Keratinocyte (primary cell): ENCODE measurements at regions not wholly inside any gene's neighbourhood (a gene's known extent, or its start where the extent isn't known, plus 50 kb on each side); places are given as distances from the start of the nearest gene placed in this dataset.

ENCODE experiments used
- DNase-seq: peaks from one replicate; pipeline ENCODE4 v3.0.0-alpha.2; 2011; ENCODE audit warnings: low read depth, missing footprints, low spot score
- FAIRE-seq: peaks from 2 replicates; lab custom pipeline; 2011; peaks lifted over from hg19 to GRCh38; lab: Jason Lieb, UNC
- H2AFZ ChIP-seq: 2 replicates; pipeline ENCODE4 v1.6.0; 2012; ENCODE audit warnings: low read length, control low read depth, inconsistent platforms; ENCODE audit not compliant: control insufficient read depth
- H3K27ac ChIP-seq: 2 replicates; pipeline ENCODE4 v1.5.1; 2011; ENCODE audit warnings: low read length; ENCODE audit not compliant: control insufficient read depth, insufficient read depth
- H3K27me3 ChIP-seq: 3 replicates; pipeline ENCODE4 v1.6.0; 2011; ENCODE audit warnings: low read length; ENCODE audit not compliant: control insufficient read depth, insufficient read depth; ENCODE audit errors: extremely low read depth
- H3K36me3 ChIP-seq, 2 experiments: 2 replicates in 1 of 2; 3 replicates in 1 of 2; pipeline ENCODE4 v1.5.1; 2011; ENCODE audit warnings: low read length in 2 of 2, mild to moderate bottlenecking in 1 of 2; ENCODE audit not compliant: control insufficient read depth in 2 of 2, insufficient read depth in 2 of 2; ENCODE audit errors: extremely low read depth in 1 of 2
- H3K4me1 ChIP-seq: 3 replicates; pipeline ENCODE4 v1.5.1; 2011; ENCODE audit warnings: low read length; ENCODE audit not compliant: control insufficient read depth, insufficient read depth; ENCODE audit errors: extremely low read depth
- H3K4me2 ChIP-seq: 3 replicates; pipeline ENCODE4 v1.6.0; 2011; ENCODE audit warnings: low read depth, low read length; ENCODE audit not compliant: control insufficient read depth, insufficient read depth; ENCODE audit errors: extremely low read depth
- H3K4me3 ChIP-seq, 3 experiments: fragments of 200-600 bp in 1 of 3; sonication (generic) in 1 of 3; 2 replicates in 2 of 3; 3 replicates in 1 of 3; pipeline ENCODE4 v1.5.1; 2011 to 2016; ENCODE audit warnings: low read length in 3 of 3, mild to moderate bottlenecking in 3 of 3, control low read depth in 2 of 3, inconsistent platforms in 1 of 3, low read depth in 1 of 3, mixed read lengths in 1 of 3, mixed run types in 1 of 3, moderate library complexity in 1 of 3; ENCODE audit not compliant: control insufficient read depth in 2 of 3, insufficient read depth in 2 of 3; ENCODE audit errors: extremely low read depth in 1 of 3
- H3K79me2 ChIP-seq: 2 replicates; pipeline ENCODE4 v1.6.0; 2012; ENCODE audit warnings: low read length; ENCODE audit not compliant: control insufficient read depth, insufficient read depth
- H3K9ac ChIP-seq: 3 replicates; pipeline ENCODE4 v1.6.0; 2011; ENCODE audit warnings: low read length; ENCODE audit not compliant: control insufficient read depth, insufficient read depth; ENCODE audit errors: extremely low read depth
- H3K9me1 ChIP-seq: 3 replicates; pipeline ENCODE4 v1.6.0; 2011; ENCODE audit warnings: low read length; ENCODE audit not compliant: control insufficient read depth, insufficient read depth; ENCODE audit errors: extremely low read depth
- H3K9me3 ChIP-seq: 2 replicates; pipeline ENCODE4 v1.5.1; 2012; ENCODE audit warnings: low read depth, low read length; ENCODE audit not compliant: control insufficient read depth
- H4K20me1 ChIP-seq: 3 replicates; pipeline ENCODE4 v1.6.0; 2011; ENCODE audit warnings: low read length; ENCODE audit not compliant: control insufficient read depth, insufficient read depth; ENCODE audit errors: extremely low read depth
- EZH2 ChIP-seq: IDR thresholded peaks from one replicate; pipeline ENCODE4 v1.6.1; 2012; ENCODE audit warnings: inconsistent platforms, mild to moderate bottlenecking, low read length, moderate library complexity
- dilution Hi-C: fragments of 300-500 bp; cut with MboI; formaldehyde crosslinking; loops from one replicate; pipeline ENCODE4 v1.7.0; 2020; ENCODE audit warnings: low sequenced_read_pairs; ENCODE audit not compliant: extremely low pct_ligation_motif_present
- TF ChIP-seq, protein P1 (sequence below), 3 experiments: IDR thresholded peaks in 1 of 3; conservative IDR thresholded peaks in 1 of 3; optimal IDR thresholded peaks in 1 of 3; 2 replicates in 2 of 3; 3 replicates in 1 of 3; pipeline versions ENCODE3 to v1.5.1; 2011; ENCODE audit warnings: low read length in 3 of 3, mild to moderate bottlenecking in 3 of 3, moderate library complexity in 2 of 3, control low read depth in 1 of 3, inconsistent platforms in 1 of 3; ENCODE audit not compliant: insufficient read depth in 2 of 3; ENCODE audit errors: extremely low read depth in 1 of 3

- dilution Hi-C loops, result no loop called here
- Histone ChIP-seq H3K27ac (no peak overlapping the region), H3K4me3 (no peak overlapping the region), H3K4me2 (no peak overlapping the region), H4K20me1 (no peaks in the 10 kb centered on the region), H3K9me3 (no peaks in the 10 kb centered on the region), H3K36me3 (no peaks in the 10 kb centered on the region), H3K27me3 (peaks cover 14% of the 10 kb centered on the region), H2AFZ (no peak overlapping the region), H3K9ac (no peak overlapping the region), H3K9me1 (no peaks in the 10 kb centered on the region), H3K4me1 (no peaks in the 10 kb centered on the region), H3K79me2 (no peaks in the 10 kb centered on the region)
- DNase-seq, result no peak
- no peak for TF ChIP-seq EZH2
- TF ChIP-seq, protein P1, sequence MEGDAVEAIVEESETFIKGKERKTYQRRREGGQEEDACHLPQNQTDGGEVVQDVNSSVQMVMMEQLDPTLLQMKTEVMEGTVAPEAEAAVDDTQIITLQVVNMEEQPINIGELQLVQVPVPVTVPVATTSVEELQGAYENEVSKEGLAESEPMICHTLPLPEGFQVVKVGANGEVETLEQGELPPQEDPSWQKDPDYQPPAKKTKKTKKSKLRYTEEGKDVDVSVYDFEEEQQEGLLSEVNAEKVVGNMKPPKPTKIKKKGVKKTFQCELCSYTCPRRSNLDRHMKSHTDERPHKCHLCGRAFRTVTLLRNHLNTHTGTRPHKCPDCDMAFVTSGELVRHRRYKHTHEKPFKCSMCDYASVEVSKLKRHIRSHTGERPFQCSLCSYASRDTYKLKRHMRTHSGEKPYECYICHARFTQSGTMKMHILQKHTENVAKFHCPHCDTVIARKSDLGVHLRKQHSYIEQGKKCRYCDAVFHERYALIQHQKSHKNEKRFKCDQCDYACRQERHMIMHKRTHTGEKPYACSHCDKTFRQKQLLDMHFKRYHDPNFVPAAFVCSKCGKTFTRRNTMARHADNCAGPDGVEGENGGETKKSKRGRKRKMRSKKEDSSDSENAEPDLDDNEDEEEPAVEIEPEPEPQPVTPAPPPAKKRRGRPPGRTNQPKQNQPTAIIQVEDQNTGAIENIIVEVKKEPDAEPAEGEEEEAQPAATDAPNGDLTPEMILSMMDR (optimal IDR thresholded peaks at IDR 0.05 in 1 of 3, IDR thresholded peaks at IDR 0.05 in 1 of 3, conservative IDR thresholded peaks at IDR 0.05 in 1 of 3; ENCODE audit: extremely low read depth in 1 of 3, insufficient read depth in 2 of 3, low read length in 3 of 3), result no peak
- no peak for FAIRE-seq
Measured at GRCh38 chr13:78779608-78780007, 120.7 kb upstream of the OBI1 start.

DNA sequence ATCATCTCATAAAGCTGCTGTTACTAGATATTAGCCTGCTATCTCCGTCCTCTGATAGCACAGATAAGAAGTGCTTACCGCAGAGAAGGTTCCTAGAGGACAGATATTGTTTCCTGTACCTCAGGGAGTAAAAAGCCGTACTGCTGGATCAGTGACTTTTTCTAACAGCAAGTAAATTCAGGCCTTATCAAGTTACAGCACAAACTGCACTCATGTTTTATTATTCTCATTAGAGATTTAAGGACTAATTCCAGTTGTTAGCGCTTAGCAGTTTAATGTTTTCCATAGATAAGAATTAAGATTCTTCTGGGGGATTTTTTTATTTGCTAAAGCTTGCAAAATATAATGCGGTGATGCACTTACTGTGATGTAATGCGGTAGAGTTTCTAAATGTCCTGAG lies 119.0 kb upstream of the OBI1 start:
- H3K27me3 ChIP-seq, result peaks cover 14% of the 10 kb centered on the region
- H2AFZ ChIP-seq, result no peak overlapping the region
- DNase-seq, result no peak
- no peak for FAIRE-seq
- dilution Hi-C loops, result no loop called here
- no peak overlapping the region for H3K4me2 ChIP-seq
- H3K36me3 ChIP-seq, result no peaks in the 10 kb centered on the region
- TF ChIP-seq EZH2, result no peak
- TF ChIP-seq, protein P1 (optimal IDR thresholded peaks at IDR 0.05 in 1 of 3, IDR thresholded peaks at IDR 0.05 in 1 of 3, conservative IDR thresholded peaks at IDR 0.05 in 1 of 3; ENCODE audit: extremely low read depth in 1 of 3, insufficient read depth in 2 of 3, low read length in 3 of 3), result no peak
- H3K9me3 ChIP-seq, result no peaks in the 10 kb centered on the region
- no peaks in the 10 kb centered on the region for H3K9me1 ChIP-seq
- H3K4me1 ChIP-seq, result no peaks in the 10 kb centered on the region
- no peak overlapping the region for H3K4me3 ChIP-seq
- no peak overlapping the region for H3K27ac ChIP-seq
- no peaks in the 10 kb centered on the region for H3K79me2 ChIP-seq
- no peaks in the 10 kb centered on the region for H4K20me1 ChIP-seq
- no peak overlapping the region for H3K9ac ChIP-seq
